Prostate gland (tissue), 2 donors: ENCODE measurements at regions not wholly inside any gene's neighbourhood (a gene's known extent, or its start where the extent isn't known, plus 50 kb on each side); places are given as distances from the start of the nearest gene placed in this dataset.

Source experiments
- DNase-seq: peaks from one replicate; pipeline ENCODE4 v3.0.0-alpha.2; 2019; ENCODE audit warnings: low spot score
- H3K27ac ChIP-seq, 2 donors: fragments of 200-600 bp; sonication (generic); 2 replicates each; pipeline ENCODE4 v1.5.1; 2017 to 2019
- H3K27me3 ChIP-seq: fragments of 200-600 bp; sonication (generic); replicated peaks from 2 replicates; pipeline ENCODE4 v1.5.1; 2019; ENCODE audit not compliant: insufficient read depth
- H3K36me3 ChIP-seq, 2 donors: fragments of 200-600 bp; sonication (generic); 1 replicate in 1 of 2; 2 replicates in 1 of 2; pipeline versions ENCODE4 v1.5.1 to v1.8.1; 2017 to 2019
- H3K4me1 ChIP-seq: fragments of 200-600 bp; sonication (generic); replicated peaks from 2 replicates; pipeline ENCODE4 v1.5.1; 2019
- H3K4me3 ChIP-seq, 2 donors: fragments of 200-600 bp; sonication (generic); 2 replicates each; pipeline ENCODE4 v1.5.1; 2017 to 2019
- H3K9me3 ChIP-seq: fragments of 200-600 bp; sonication (generic); 2 replicates; pipeline ENCODE4 v1.5.1; 2017
- CTCF ChIP-seq, 4 experiments: fragments of 200-600 bp in 2 of 4; fragments of 450-650 bp in 2 of 4; sonication (generic) in 2 of 4; IDR thresholded peaks; 1 replicate in 3 of 4; 2 replicates in 1 of 4; pipeline ENCODE4 v1.5.1; 2016 to 2019; ENCODE audit warnings: antibody characterized with exemption in 4 of 4, mild to moderate bottlenecking in 2 of 4, moderate library complexity in 2 of 4
- POLR2A ChIP-seq: fragments of 450-650 bp; IDR thresholded peaks from one replicate; pipeline ENCODE4 v1.6.1; 2016; ENCODE audit warnings: antibody characterized with exemption, mild to moderate bottlenecking
- POLR2AphosphoS5 ChIP-seq: sonication (generic); formaldehyde crosslinking; IDR thresholded peaks from one replicate; pipeline ENCODE4 v1.6.1; 2017; ENCODE audit warnings: antibody characterized with exemption
- WGBS: methylation state at CpG from one replicate; pipeline ENCODE4 v1.1.5; 2018; 5-methylcytosine and 5-hydroxymethylcytosine counted together
- intact Hi-C: fragments of 100-400 bp; cut with DNase I; formaldehyde crosslinking; loops from one replicate; pipeline ENCODE4 v1.14.2; 2022

DNA sequence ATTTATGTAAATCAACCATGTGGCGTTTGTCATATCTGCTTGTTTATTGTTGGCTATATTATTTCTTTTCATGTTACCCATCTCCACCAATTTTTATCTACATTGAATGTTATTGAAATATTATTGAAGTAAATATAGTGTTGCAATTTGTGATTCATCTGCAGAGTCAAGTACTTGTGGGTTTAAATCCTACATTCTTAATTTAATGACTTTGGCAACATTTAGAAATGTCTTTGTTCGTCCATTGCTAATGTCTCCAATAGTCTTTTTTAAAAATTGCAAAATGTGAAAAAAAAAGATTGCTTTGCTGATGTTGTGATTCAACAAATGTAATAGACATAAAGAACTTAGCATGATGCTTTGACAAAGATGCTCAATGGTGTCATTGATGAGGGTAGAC is 1572.8 kb upstream of the PIK3C3 start:
- H3K4me3 ChIP-seq: no peak overlapping the region
- no peaks in the 10 kb centered on the region for H3K4me1 ChIP-seq
- intact Hi-C loops: no loop called here
- DNase-seq: no peak
- H3K27me3 ChIP-seq: no peaks in the 10 kb centered on the region
- TF ChIP-seq CTCF (IDR thresholded peaks at IDR 0.05) (no peak), POLR2AphosphoS5 (no peak), POLR2A (no peak)
- no peak overlapping the region for H3K27ac ChIP-seq
- H3K9me3 ChIP-seq: no peaks in the 10 kb centered on the region
- H3K36me3 ChIP-seq: no peaks in the 10 kb centered on the region
- WGBS: 79% methylated on average over 2 of the region's 2 CpGs

DNA sequence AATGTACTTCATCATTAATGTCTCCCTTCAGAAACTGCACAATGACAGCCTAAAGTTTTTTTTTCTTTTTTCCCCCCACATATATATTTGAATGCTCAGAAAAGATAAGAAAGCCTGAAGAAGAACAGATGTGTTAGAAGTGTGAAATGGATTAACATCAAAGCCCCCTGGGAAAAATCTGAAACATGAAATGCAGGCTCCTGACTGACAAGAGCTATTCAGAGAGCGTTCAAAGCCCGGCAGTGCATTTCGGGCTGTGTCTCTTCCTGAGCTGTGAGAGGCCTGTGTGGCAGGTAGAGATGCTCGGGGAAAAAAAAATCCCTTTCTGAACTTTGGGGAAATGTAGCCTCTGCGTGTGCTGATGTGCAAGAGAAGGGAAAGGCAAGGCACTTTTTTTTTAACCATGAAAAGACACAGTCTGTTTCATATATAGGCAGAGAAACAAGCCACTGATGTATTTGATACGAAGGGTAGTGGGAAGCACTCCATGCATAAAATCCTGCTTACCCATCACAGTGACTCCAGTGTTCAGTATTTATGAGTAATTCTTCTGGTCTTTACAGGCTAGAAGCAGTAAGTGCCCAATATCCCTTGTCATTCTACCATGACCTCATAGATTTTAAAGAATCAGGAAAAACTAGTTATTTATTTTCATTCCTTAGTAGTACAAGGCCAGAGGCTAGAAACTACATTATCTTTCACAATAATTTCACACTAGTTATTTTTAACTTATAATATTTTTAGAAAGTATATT is 1574.2 kb upstream of the PIK3C3 start:
- H3K36me3 ChIP-seq: no peaks in the 10 kb centered on the region
- H3K4me3 ChIP-seq: no peak overlapping the region
- H3K9me3 ChIP-seq: no peaks in the 10 kb centered on the region
- 66% methylated on average over 6 of the region's 6 CpGs for WGBS
- no peak for TF ChIP-seq POLR2A
- TF ChIP-seq CTCF (IDR thresholded peaks at IDR 0.05): no peak
- no peak for TF ChIP-seq POLR2AphosphoS5
- no peak overlapping the region for H3K27ac ChIP-seq
- no peaks in the 10 kb centered on the region for H3K27me3 ChIP-seq
- H3K4me1 ChIP-seq: no peaks in the 10 kb centered on the region
- no peak for DNase-seq
- intact Hi-C loops: no loop called here

DNA sequence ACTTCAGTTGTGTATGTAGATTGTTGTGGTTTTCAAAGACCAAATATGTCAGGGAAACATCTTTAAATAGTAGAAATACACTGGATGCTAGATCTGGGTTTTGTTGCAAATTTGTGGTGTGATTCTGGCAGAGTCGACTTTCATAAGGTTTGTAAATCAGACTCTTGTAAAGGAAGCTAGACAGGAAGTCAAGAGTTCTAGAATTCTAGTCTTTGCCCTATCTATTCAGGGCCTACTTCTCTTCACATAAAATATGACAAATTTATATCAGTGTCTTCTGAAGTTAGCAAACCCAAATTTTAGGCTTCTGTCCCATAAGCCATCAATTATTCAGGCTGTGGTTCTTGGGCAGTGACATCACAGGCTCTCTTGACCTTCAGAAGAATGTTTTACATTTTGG is 1579.2 kb upstream of the PIK3C3 start:
- WGBS: 54% methylated on average over 1 of the region's 1 CpG
- no peak for DNase-seq
- no peak for TF ChIP-seq POLR2AphosphoS5
- TF ChIP-seq CTCF (IDR thresholded peaks at IDR 0.05): no peak
- TF ChIP-seq POLR2A: no peak
- no peaks in the 10 kb centered on the region for H3K27me3 ChIP-seq
- H3K27ac ChIP-seq: no peak overlapping the region
- intact Hi-C loops: no loop called here
- H3K4me3 ChIP-seq: no peak overlapping the region
- H3K36me3 ChIP-seq: no peaks in the 10 kb centered on the region
- H3K4me1 ChIP-seq: no peaks in the 10 kb centered on the region
- no peaks in the 10 kb centered on the region for H3K9me3 ChIP-seq

GRCh38 chr18:40371673-40372072 is 1583.4 kb upstream of the PIK3C3 start:
- no peak overlapping the region for H3K4me3 ChIP-seq
- no peak overlapping the region for H3K27ac ChIP-seq
- no peaks in the 10 kb centered on the region for H3K27me3 ChIP-seq
- DNase-seq: no peak
- TF ChIP-seq CTCF (IDR thresholded peaks at IDR 0.05) (no peak), POLR2A (no peak), POLR2AphosphoS5 (no peak)
- intact Hi-C loops: no loop called here
- no peaks in the 10 kb centered on the region for H3K9me3 ChIP-seq
- 69% methylated on average over 1 of the region's 1 CpG for WGBS
- H3K4me1 ChIP-seq: no peaks in the 10 kb centered on the region
- H3K36me3 ChIP-seq: no peaks in the 10 kb centered on the region

DNA sequence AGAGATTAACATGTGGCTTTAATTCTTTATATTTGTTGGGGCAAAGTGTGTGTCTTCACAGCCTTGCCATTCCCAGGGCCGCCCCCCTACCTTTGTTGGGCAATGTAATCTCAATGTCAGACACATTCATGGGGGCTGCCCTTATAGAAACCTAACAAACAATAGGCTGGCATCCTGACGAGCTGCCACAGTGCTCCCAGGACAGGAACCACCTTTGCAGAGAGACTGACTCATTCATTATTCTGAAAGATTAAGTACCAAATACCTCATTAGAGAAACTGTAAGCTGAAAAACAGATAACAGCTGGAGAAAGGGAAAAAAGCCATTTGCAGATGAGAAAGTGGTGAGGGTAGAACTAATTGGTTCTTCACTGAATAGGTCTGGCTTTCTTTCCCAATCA is 1587.5 kb upstream of the PIK3C3 start:
- Histone ChIP-seq H3K27ac (no peak overlapping the region), H3K9me3 (no peaks in the 10 kb centered on the region), H3K27me3 (no peaks in the 10 kb centered on the region), H3K4me3 (no peak overlapping the region), H3K4me1 (no peaks in the 10 kb centered on the region), H3K36me3 (no peaks in the 10 kb centered on the region)
- TF ChIP-seq POLR2A (no peak), POLR2AphosphoS5 (no peak), CTCF (IDR thresholded peaks at IDR 0.05) (no peak)
- no peak for DNase-seq
- intact Hi-C loops: no loop called here
- 80% methylated on average over 2 of the region's 2 CpGs for WGBS
